GM23338 (cell line): ENCODE measurements at regions not wholly inside any gene's neighbourhood (a gene's known extent, or its start where the extent isn't known, plus 50 kb on each side); places are given as distances from the start of the nearest gene placed in this dataset.

ENCODE experiments used
- ATAC-seq: fragments of 200-7000 bp; cut with Tn5 transposase; 3 replicates; pipeline ENCODE4 v1.9.1; 2020
- DNase-seq: peaks from one replicate; pipeline ENCODE4 v3.0.0-alpha.2; 2015; ENCODE audit warnings: low spot score
- H2AFZ ChIP-seq: fragments of 200-600 bp; sonication (generic); 2 replicates; pipeline ENCODE4 v1.8.0; 2016; ENCODE audit warnings: antibody characterized with exemption, mild to moderate bottlenecking, moderate library complexity
- H3F3A ChIP-seq: fragments of 200-600 bp; sonication (generic); replicated peaks from 2 replicates; pipeline ENCODE4 v1.8.0; 2017; ENCODE audit warnings: antibody characterized with exemption, mixed run types, low read depth
- H3K27ac ChIP-seq: fragments of 200-600 bp; sonication (generic); 2 replicates; pipeline ENCODE4 v1.6.1; 2016; ENCODE audit warnings: low read depth
- H3K27me3 ChIP-seq: fragments of 200-600 bp; sonication (generic); 2 replicates; pipeline ENCODE4 v1.8.0; 2016; ENCODE audit warnings: mild to moderate bottlenecking, mixed run types, moderate library complexity; ENCODE audit not compliant: insufficient read depth
- H3K36me3 ChIP-seq: fragments of 200-600 bp; sonication (generic); 2 replicates; pipeline ENCODE4 v1.8.0; 2016; ENCODE audit warnings: mild to moderate bottlenecking; ENCODE audit not compliant: insufficient read depth
- H3K4me1 ChIP-seq: fragments of 200-600 bp; sonication (generic); 2 replicates; pipeline ENCODE4 v1.8.0; 2016; ENCODE audit warnings: mild to moderate bottlenecking, moderate library complexity; ENCODE audit not compliant: insufficient read depth
- H3K4me2 ChIP-seq: fragments of 200-600 bp; sonication (generic); 2 replicates; pipeline ENCODE4 v1.7.1; 2017; ENCODE audit warnings: mixed run types
- H3K4me3 ChIP-seq: fragments of 200-600 bp; sonication (generic); 2 replicates; pipeline ENCODE4 v1.6.1; 2016; ENCODE audit warnings: mixed run types
- H3K79me2 ChIP-seq: fragments of 200-600 bp; sonication (generic); replicated peaks from 2 replicates; pipeline ENCODE4 v1.8.0; 2017; ENCODE audit warnings: mild to moderate bottlenecking; ENCODE audit not compliant: insufficient read depth
- H3K9me2 ChIP-seq: fragments of 200-600 bp; sonication (generic); 2 replicates; pipeline ENCODE4 v1.8.0; 2017; ENCODE audit not compliant: insufficient read depth
- H4K20me1 ChIP-seq: fragments of 200-600 bp; sonication (generic); replicated peaks from 2 replicates; pipeline ENCODE4 v1.8.0; 2017; ENCODE audit warnings: mild to moderate bottlenecking; ENCODE audit not compliant: insufficient read depth
- H3K27ac Mint-ChIP-seq: 2 replicates; pipeline ENCODE4 v1.8.0; 2020; ENCODE audit warnings: inconsistent platforms, mild to moderate bottlenecking, moderate library complexity, mixed read lengths
- H3K27me3 Mint-ChIP-seq: 3 replicates; pipeline ENCODE4 v1.8.0; 2022; ENCODE audit warnings: low read depth, mild to moderate bottlenecking, moderate library complexity, mixed read lengths, inconsistent platforms; ENCODE audit not compliant: insufficient read depth, poor library complexity
- H3K36me3 Mint-ChIP-seq: 3 replicates; pipeline ENCODE4 v1.8.0; 2021; ENCODE audit warnings: low read depth, mild to moderate bottlenecking, inconsistent platforms, moderate library complexity, mixed read lengths
- H3K4me1 Mint-ChIP-seq: 3 replicates; pipeline ENCODE4 v1.8.0; 2020; ENCODE audit warnings: mild to moderate bottlenecking, inconsistent platforms, mixed read lengths
- H3K4me3 Mint-ChIP-seq: 3 replicates; pipeline ENCODE4 v1.8.0; 2021; ENCODE audit warnings: moderate library complexity, mild to moderate bottlenecking, inconsistent platforms, mixed read lengths
- H3K9me3 Mint-ChIP-seq: 3 replicates; pipeline ENCODE4 v1.8.0; 2020; ENCODE audit warnings: moderate library complexity, mild to moderate bottlenecking, inconsistent platforms, mixed read lengths
- CREB1 ChIP-seq: fragments of 250-450 bp; sonication (Bioruptor Pico); IDR thresholded peaks from 2 replicates; pipeline ENCODE4 v1.5.0; 2020; ENCODE audit warnings: low read depth, mild to moderate bottlenecking, moderate library complexity
- ETS1 ChIP-seq: IDR thresholded peaks from 2 replicates; pipeline ENCODE4 v1.6.1; 2016; ENCODE audit warnings: antibody characterized with exemption
- EZH2 ChIP-seq: fragments of 200-600 bp; sonication (generic); IDR thresholded peaks from one replicate; pipeline ENCODE4 v1.8.0; 2017; ENCODE audit warnings: antibody characterized with exemption, mild to moderate bottlenecking, low read depth; ENCODE audit not compliant: unreplicated experiment
- JUNB ChIP-seq: IDR thresholded peaks from one replicate; pipeline ENCODE4 v1.6.1; 2016; ENCODE audit warnings: antibody characterized with exemption; ENCODE audit not compliant: unreplicated experiment
- NANOG ChIP-seq: IDR thresholded peaks from 2 replicates; pipeline ENCODE4 v1.6.1; 2016; ENCODE audit warnings: antibody characterized with exemption, borderline replicate concordance
- POLR2AphosphoS5 ChIP-seq: IDR thresholded peaks from 2 replicates; pipeline ENCODE4 v1.6.1; 2016; ENCODE audit warnings: antibody characterized with exemption, low read depth
- REST ChIP-seq: IDR thresholded peaks from one replicate; pipeline ENCODE4 v1.6.1; 2018; ENCODE audit warnings: antibody characterized with exemption; ENCODE audit not compliant: unreplicated experiment
- STAT1 ChIP-seq: IDR thresholded peaks from one replicate; pipeline ENCODE4 v1.6.1; 2016; ENCODE audit warnings: antibody characterized with exemption; ENCODE audit not compliant: unreplicated experiment
- ZNF114 ChIP-seq: fragments of 250-450 bp; sonication (Bioruptor Pico); IDR thresholded peaks from 2 replicates; pipeline ENCODE4 v1.5.0; 2020; ENCODE audit warnings: mild to moderate bottlenecking, moderate library complexity
- ZNF331 ChIP-seq: fragments of 250-450 bp; sonication (Bioruptor Pico); IDR thresholded peaks from 2 replicates; pipeline ENCODE4 v1.5.0; 2020; ENCODE audit warnings: low read depth, mild to moderate bottlenecking, moderate library complexity
- ZNF462 ChIP-seq: fragments of 250-450 bp; sonication (Bioruptor Pico); IDR thresholded peaks from 2 replicates; pipeline ENCODE4 v1.5.0; 2020; ENCODE audit warnings: mild to moderate bottlenecking, moderate library complexity

- peaks cover 28% of the 10 kb centered on the region; the same call in 2 of the 3 replicates for H3K36me3 Mint-ChIP-seq
- Histone ChIP-seq H3K27ac (no peak overlapping the region), H3K4me3 (no peak overlapping the region)
These were observed 476.8 kb upstream of the ADGRB3 start for GRCh38 chr6:68158256-68158655.

More at GRCh38 chr6:68158256-68158655, 476.8 kb upstream of the ADGRB3 start:
- Histone ChIP-seq H3K4me1 (no peaks in the 10 kb centered on the region), H3K4me2 (no peak overlapping the region), H3F3A (no peaks in the 10 kb centered on the region), H2AFZ (no peak overlapping the region), H3K9me2 (0 out of 2 replicates have a peak, but pooled peaks cover 4% of the 10 kb centered on the region), H3K79me2 (no peaks in the 10 kb centered on the region), H3K36me3 (no peaks in the 10 kb centered on the region; the same call in 1 of the 2 replicates), H4K20me1 (no peaks in the 10 kb centered on the region), H3K27me3 (no peaks in the 10 kb centered on the region)
- no peak for ATAC-seq
- Mint-ChIP-seq H3K27me3 (peaks cover 3% of the 10 kb centered on the region), H3K4me3 (no peak overlapping the region), H3K27ac (no peak overlapping the region), H3K9me3 (peaks cover 32% of the 10 kb centered on the region), H3K4me1 (no peaks in the 10 kb centered on the region)
- no peak for DNase-seq
- TF ChIP-seq ZNF331 (no peak), ETS1 (no peak), JUNB (no peak), POLR2AphosphoS5 (no peak), EZH2 (no peak), REST (no peak), ZNF114 (no peak), STAT1 (no peak), NANOG (no peak), ZNF462 (CRISPR knock-in tag) (no peak), CREB1 (CRISPR knock-in tag) (no peak)
